ENCODE measurements at regions not wholly inside any gene's neighbourhood (a gene's known extent, or its start where the extent isn't known, plus 50 kb on each side); places are given as distances from the start of the nearest gene placed in this dataset.

DNA sequence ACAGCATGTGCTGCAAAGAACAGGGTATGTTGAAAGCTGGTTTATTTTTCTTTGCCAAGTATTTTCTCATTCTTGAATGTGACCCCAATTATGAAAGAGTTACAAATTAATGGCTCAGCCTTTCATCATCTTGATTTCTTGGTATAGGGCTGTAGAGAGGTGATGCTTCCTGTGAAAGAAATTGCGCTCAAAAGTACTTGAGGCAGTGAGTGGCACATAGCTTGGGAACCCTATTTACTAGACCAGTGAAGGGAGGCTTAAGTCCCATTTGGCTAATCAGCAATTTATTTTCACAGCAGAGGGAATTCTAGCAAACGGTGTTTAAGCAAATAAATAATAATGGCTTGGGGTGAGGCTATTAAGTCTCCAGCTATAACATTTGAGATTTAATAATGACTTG lies 153.9 kb upstream of the MIS18BP1 start:
- Histone ChIP-seq H3K27me3 (no peaks in the 10 kb centered on the region), H3K27ac (no peak overlapping the region), H3K36me3 (no peaks in the 10 kb centered on the region), H3K4me1 (no peaks in the 10 kb centered on the region), H3K4me3 (no peak overlapping the region), H3K9me3 (no peaks in the 10 kb centered on the region)
- no peak for TF ChIP-seq POLR2A (IDR thresholded peaks at IDR 0.05)
- TF ChIP-seq, protein P1, sequence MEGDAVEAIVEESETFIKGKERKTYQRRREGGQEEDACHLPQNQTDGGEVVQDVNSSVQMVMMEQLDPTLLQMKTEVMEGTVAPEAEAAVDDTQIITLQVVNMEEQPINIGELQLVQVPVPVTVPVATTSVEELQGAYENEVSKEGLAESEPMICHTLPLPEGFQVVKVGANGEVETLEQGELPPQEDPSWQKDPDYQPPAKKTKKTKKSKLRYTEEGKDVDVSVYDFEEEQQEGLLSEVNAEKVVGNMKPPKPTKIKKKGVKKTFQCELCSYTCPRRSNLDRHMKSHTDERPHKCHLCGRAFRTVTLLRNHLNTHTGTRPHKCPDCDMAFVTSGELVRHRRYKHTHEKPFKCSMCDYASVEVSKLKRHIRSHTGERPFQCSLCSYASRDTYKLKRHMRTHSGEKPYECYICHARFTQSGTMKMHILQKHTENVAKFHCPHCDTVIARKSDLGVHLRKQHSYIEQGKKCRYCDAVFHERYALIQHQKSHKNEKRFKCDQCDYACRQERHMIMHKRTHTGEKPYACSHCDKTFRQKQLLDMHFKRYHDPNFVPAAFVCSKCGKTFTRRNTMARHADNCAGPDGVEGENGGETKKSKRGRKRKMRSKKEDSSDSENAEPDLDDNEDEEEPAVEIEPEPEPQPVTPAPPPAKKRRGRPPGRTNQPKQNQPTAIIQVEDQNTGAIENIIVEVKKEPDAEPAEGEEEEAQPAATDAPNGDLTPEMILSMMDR (IDR thresholded peaks at IDR 0.05): no peak
- TF ChIP-seq POLR2AphosphoS5 (IDR thresholded peaks at IDR 0.05; ENCODE audit: insufficient read depth in 1 of 2, low read depth in 1 of 2): no peak
- DNase-seq (ENCODE audit: extremely low spot score in 2 of 2): no peak
- intact Hi-C loops (cut with DNase I): no loop called here

DNA sequence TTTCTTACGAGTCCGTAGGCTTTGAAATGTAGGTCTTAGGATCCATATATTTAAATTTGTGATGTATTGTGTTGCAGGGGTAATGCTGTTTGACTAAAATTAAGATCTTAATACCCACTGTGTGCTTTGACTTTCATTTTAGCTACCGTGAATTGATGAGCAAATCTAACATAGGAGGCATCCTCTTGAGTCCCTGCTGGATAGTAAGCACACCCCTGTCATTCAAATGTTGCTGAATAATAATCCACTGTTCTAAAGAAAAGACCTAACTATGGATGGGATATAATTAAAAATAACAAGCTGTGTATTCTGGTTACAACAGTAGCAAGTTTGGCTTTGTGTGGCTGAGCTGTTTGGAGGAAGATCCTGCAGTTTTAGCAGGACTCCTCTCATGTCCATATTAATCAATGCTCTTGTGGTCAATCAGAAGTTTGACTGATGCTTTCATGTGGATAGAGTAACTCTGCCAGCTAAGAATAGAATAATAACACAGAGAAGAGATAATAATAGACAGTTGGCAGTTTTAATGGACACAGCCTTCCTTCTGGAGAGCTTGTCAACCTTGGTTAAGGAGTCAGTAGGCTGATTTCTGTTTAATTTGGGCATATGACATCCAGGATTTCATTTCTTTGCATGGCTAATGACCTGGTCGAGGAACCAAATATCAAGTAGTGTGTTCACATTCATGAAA lies 148.1 kb upstream of the MIS18BP1 start:
- TF ChIP-seq POLR2AphosphoS5 (IDR thresholded peaks at IDR 0.05; ENCODE audit: insufficient read depth in 1 of 2, low read depth in 1 of 2) (no peak), POLR2A (IDR thresholded peaks at IDR 0.05) (no peak)
- TF ChIP-seq, protein P1 (IDR thresholded peaks at IDR 0.05): no peak
- Histone ChIP-seq H3K9me3 (no peaks in the 10 kb centered on the region), H3K27me3 (no peaks in the 10 kb centered on the region), H3K4me3 (no peak overlapping the region), H3K27ac (no peak overlapping the region), H3K36me3 (no peaks in the 10 kb centered on the region), H3K4me1 (no peaks in the 10 kb centered on the region)
- intact Hi-C loops (cut with DNase I): no loop called here
- no peak for DNase-seq (ENCODE audit: extremely low spot score in 2 of 2)

DNA sequence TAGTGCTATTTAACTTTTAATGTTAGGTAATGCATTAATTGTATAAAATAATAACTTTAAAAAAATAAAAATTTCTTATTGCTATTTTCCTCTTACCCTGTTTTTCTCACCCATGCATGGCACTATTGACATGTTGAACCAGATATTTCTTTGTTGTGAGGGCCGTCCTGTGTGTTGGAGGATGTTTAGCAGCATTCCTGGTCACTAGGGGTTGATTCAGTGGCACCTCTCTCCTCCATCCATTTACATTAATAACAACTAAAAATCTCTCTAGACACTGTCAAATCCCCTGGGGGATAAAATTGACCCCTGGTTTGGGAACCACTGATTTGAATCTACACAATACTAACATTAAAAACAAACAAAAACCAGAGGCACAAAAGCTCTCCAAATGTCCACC lies 147.5 kb upstream of the MIS18BP1 start:
- TF ChIP-seq POLR2AphosphoS5 (IDR thresholded peaks at IDR 0.05; ENCODE audit: insufficient read depth in 1 of 2, low read depth in 1 of 2) (no peak), POLR2A (IDR thresholded peaks at IDR 0.05) (no peak)
- TF ChIP-seq, protein P1 (IDR thresholded peaks at IDR 0.05): no peak
- H3K27me3 ChIP-seq: no peaks in the 10 kb centered on the region
- no peak overlapping the region for H3K27ac ChIP-seq
- intact Hi-C loops (cut with DNase I): no loop called here
- no peak overlapping the region for H3K4me3 ChIP-seq
- no peak for DNase-seq (ENCODE audit: extremely low spot score in 2 of 2)
- no peaks in the 10 kb centered on the region for H3K9me3 ChIP-seq
- no peaks in the 10 kb centered on the region for H3K36me3 ChIP-seq
- no peaks in the 10 kb centered on the region for H3K4me1 ChIP-seq

DNA sequence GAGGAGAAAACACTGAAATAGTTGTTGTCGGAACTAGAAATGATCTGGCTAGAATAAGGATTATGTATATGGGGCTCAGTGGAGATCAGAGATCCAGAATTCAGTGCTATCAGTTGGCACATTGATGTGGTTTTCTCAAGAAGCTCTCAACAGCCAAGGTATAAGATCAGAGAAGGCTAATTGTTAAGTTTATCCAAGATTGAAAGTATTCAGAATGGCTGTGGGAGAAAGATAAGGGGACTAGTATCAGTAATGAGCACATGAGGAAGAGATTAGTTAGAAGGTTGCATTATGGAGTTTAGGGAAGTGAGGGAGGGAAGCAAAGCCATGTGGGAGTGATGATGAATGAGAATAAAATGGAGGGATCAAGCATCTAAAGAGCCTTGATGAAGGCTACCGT lies 128.1 kb upstream of the MIS18BP1 start:
- H3K27ac ChIP-seq: no peak overlapping the region
- H3K4me3 ChIP-seq: no peak overlapping the region
- TF ChIP-seq, protein P1 (IDR thresholded peaks at IDR 0.05): no peak
- no peak for TF ChIP-seq POLR2A (IDR thresholded peaks at IDR 0.05)
- TF ChIP-seq POLR2AphosphoS5 (IDR thresholded peaks at IDR 0.05; ENCODE audit: insufficient read depth in 1 of 2, low read depth in 1 of 2): no peak
- intact Hi-C loops (cut with DNase I): no loop called here
- no peaks in the 10 kb centered on the region for H3K27me3 ChIP-seq
- H3K36me3 ChIP-seq: no peaks in the 10 kb centered on the region
- no peaks in the 10 kb centered on the region for H3K9me3 ChIP-seq
- H3K4me1 ChIP-seq: no peaks in the 10 kb centered on the region
- no peak for DNase-seq (ENCODE audit: extremely low spot score in 2 of 2)

GRCh38 chr14:45377166-45377565 lies 124.2 kb upstream of the MIS18BP1 start:
- Histone ChIP-seq H3K36me3 (no peaks in the 10 kb centered on the region), H3K4me1 (no peaks in the 10 kb centered on the region), H3K4me3 (no peak overlapping the region), H3K27ac (no peak overlapping the region), H3K9me3 (no peaks in the 10 kb centered on the region), H3K27me3 (no peaks in the 10 kb centered on the region)
- DNase-seq (ENCODE audit: extremely low spot score in 2 of 2): no peak
- intact Hi-C loops (cut with DNase I): no loop called here
- TF ChIP-seq, protein P1 (IDR thresholded peaks at IDR 0.05): no peak
- no peak for TF ChIP-seq POLR2A (IDR thresholded peaks at IDR 0.05)
- no peak for TF ChIP-seq POLR2AphosphoS5 (IDR thresholded peaks at IDR 0.05; ENCODE audit: insufficient read depth in 1 of 2, low read depth in 1 of 2)
